GM18909 (cell line): ENCODE measurements at regions not wholly inside any gene's neighbourhood (a gene's known extent, or its start where the extent isn't known, plus 50 kb on each side); places are given as distances from the start of the nearest gene placed in this dataset.

Experiments used
- ATAC-seq: cut with Tn5 transposase; IDR thresholded peaks from one replicate; pipeline ENCODE4 v1.9.1; 2021; ENCODE audit warnings: mild to moderate bottlenecking; ENCODE audit not compliant: unreplicated experiment, poor library complexity

GRCh38 chr20:11108102-11108810 is 434.5 kb upstream of the JAG1 start:
- ATAC-seq: no peak

- no peak for ATAC-seq
Observed at GRCh38 chr20:11110535-11110934, 436.7 kb upstream of the JAG1 start.

GRCh38 chr20:11111191-11111590 is 437.4 kb upstream of the JAG1 start:
- ATAC-seq: no peak

- ATAC-seq: no peak
Observed at GRCh38 chr20:11112832-11113231, 439.0 kb upstream of the JAG1 start.

GRCh38 chr20:11114382-11114781 is 440.6 kb upstream of the JAG1 start:
- no peak for ATAC-seq

GRCh38 chr20:11117808-11118528 is 444.2 kb upstream of the JAG1 start:
- ATAC-seq: no peak

- no peak for ATAC-seq
Observed at GRCh38 chr20:11118802-11119380, 445.1 kb upstream of the JAG1 start.

GRCh38 chr20:11119573-11119972 is 445.8 kb upstream of the JAG1 start:
- ATAC-seq: no peak

- ATAC-seq: no peak
Observed at GRCh38 chr20:11120431-11120830, 446.6 kb upstream of the JAG1 start.

GRCh38 chr20:11124849-11125505 is 451.2 kb upstream of the JAG1 start:
- ATAC-seq: no peak

- ATAC-seq: no peak
Observed at GRCh38 chr20:11128220-11128718, 454.5 kb upstream of the JAG1 start.

GRCh38 chr20:11128721-11129120 is 454.9 kb upstream of the JAG1 start:
- ATAC-seq: no peak

- ATAC-seq: peak; percentile 43
Observed at GRCh38 chr20:11130554-11131166, 456.9 kb upstream of the JAG1 start.

GRCh38 chr20:11132819-11133415 is 459.1 kb upstream of the JAG1 start:
- ATAC-seq: no peak

GRCh38 chr20:11136691-11137090 is 462.9 kb upstream of the JAG1 start:
- ATAC-seq: no peak

GRCh38 chr20:11137688-11138087 is 463.9 kb upstream of the JAG1 start:
- ATAC-seq: no peak

- no peak for ATAC-seq
Observed at GRCh38 chr20:11140359-11140758, 466.6 kb upstream of the JAG1 start.

GRCh38 chr20:11143481-11143880 is 469.7 kb upstream of the JAG1 start:
- no peak for ATAC-seq

GRCh38 chr20:11144114-11144950 is 470.5 kb upstream of the JAG1 start:
- no peak for ATAC-seq
